ENCODE measurements at regions not wholly inside any gene's neighbourhood (a gene's known extent, or its start where the extent isn't known, plus 50 kb on each side); places are given as distances from the start of the nearest gene placed in this dataset.

GRCh38 chr2:236856848-236857235, 228.8 kb upstream of the COPS8 start:
- Histone ChIP-seq H3K79me2 (ENCODE audit: insufficient read depth) (no peaks in the 10 kb centered on the region), H3K4me3 (ENCODE audit: low read depth in 2 of 2, low read length in 1 of 2) (no peak overlapping the region), H2AFZ (ENCODE audit: low read depth) (no peak overlapping the region), H3K36me3 (replicated peaks in 1 of 2; ENCODE audit: control insufficient read depth in 1 of 2, insufficient read depth in 2 of 2, low read length in 1 of 2) (no peaks in the 10 kb centered on the region), H3K9me2 (no peaks in the 10 kb centered on the region), H3K9ac (no peak overlapping the region), H3K9me3 (no peaks in the 10 kb centered on the region), H4K20me1 (ENCODE audit: insufficient read depth) (no peaks in the 10 kb centered on the region), H3F3A (replicated peaks; ENCODE audit: insufficient read depth) (no peaks in the 10 kb centered on the region), H3K4me2 (no peak overlapping the region), H3K27me3 (ENCODE audit: insufficient read depth) (no peaks in the 10 kb centered on the region), H3K4me1 (ENCODE audit: control insufficient read depth in 1 of 2, insufficient read depth in 2 of 2, low read depth in 1 of 2, low read length in 1 of 2) (no peaks in the 10 kb centered on the region; a peak in 1 of 4 replicates), H3K27ac (ENCODE audit: low read depth in 2 of 2, low read length in 1 of 2) (no peak overlapping the region)
- ChIA-PET POLR2A (no interaction called here), CTCF (no interaction called here)
- no peak for DNase-seq
- no peak for TF ChIP-seq EP300 (IDR thresholded peaks at IDR 0.05; ENCODE audit: borderline replicate concordance in 1 of 2, low read depth in 1 of 2, low read length in 1 of 2)
- TF ChIP-seq, protein P1, sequence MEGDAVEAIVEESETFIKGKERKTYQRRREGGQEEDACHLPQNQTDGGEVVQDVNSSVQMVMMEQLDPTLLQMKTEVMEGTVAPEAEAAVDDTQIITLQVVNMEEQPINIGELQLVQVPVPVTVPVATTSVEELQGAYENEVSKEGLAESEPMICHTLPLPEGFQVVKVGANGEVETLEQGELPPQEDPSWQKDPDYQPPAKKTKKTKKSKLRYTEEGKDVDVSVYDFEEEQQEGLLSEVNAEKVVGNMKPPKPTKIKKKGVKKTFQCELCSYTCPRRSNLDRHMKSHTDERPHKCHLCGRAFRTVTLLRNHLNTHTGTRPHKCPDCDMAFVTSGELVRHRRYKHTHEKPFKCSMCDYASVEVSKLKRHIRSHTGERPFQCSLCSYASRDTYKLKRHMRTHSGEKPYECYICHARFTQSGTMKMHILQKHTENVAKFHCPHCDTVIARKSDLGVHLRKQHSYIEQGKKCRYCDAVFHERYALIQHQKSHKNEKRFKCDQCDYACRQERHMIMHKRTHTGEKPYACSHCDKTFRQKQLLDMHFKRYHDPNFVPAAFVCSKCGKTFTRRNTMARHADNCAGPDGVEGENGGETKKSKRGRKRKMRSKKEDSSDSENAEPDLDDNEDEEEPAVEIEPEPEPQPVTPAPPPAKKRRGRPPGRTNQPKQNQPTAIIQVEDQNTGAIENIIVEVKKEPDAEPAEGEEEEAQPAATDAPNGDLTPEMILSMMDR (IDR thresholded peaks at IDR 0.05) = no peak
- no peak for TF ChIP-seq SMC3 (IDR thresholded peaks at IDR 0.05; ENCODE audit: low read depth, low read length)
- no peak for TF ChIP-seq RFX5 (IDR thresholded peaks at IDR 0.05; ENCODE audit: low read length)
- TF ChIP-seq NRF1 (IDR thresholded peaks at IDR 0.05; ENCODE audit: low read depth, low read length) = no peak
- TF ChIP-seq, protein P2, sequence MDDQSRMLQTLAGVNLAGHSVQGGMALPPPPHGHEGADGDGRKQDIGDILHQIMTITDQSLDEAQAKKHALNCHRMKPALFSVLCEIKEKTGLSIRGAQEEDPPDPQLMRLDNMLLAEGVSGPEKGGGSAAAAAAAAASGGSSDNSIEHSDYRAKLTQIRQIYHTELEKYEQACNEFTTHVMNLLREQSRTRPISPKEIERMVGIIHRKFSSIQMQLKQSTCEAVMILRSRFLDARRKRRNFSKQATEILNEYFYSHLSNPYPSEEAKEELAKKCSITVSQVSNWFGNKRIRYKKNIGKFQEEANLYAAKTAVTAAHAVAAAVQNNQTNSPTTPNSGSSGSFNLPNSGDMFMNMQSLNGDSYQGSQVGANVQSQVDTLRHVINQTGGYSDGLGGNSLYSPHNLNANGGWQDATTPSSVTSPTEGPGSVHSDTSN (IDR thresholded peaks at IDR 0.05) = no peak
- no peak for TF ChIP-seq FOXM1 (IDR thresholded peaks at IDR 0.05; ENCODE audit: low read depth)
- TF ChIP-seq FOSL2 (IDR thresholded peaks at IDR 0.05; ENCODE audit: borderline replicate concordance, low read depth) = no peak
- TF ChIP-seq REST (IDR thresholded peaks at IDR 0.05; ENCODE audit: low read depth, low read length) = no peak
- no peak for TF ChIP-seq FOXJ3 (CRISPR knock-in tag; IDR thresholded peaks at IDR 0.05)
- TF ChIP-seq POLR2AphosphoS5 (IDR thresholded peaks at IDR 0.05; ENCODE audit: low read depth, low read length) = no peak
- TF ChIP-seq RXRA (IDR thresholded peaks at IDR 0.05; ENCODE audit: borderline replicate concordance, low read depth) = no peak
- WGBS (ENCODE audit: low lambda C conversion rate) = 47% methylated on average over 3 of the region's 3 CpGs
